ENCODE measurements at regions not wholly inside any gene's neighbourhood (a gene's known extent, or its start where the extent isn't known, plus 50 kb on each side); places are given as distances from the start of the nearest gene placed in this dataset.
A peak's percentile ranks its signal among the peaks of the same experiment; 100 is the strongest.

GRCh38 chr10:124204726-124205125, 111.3 kb upstream of the CHST15 start:
- Histone ChIP-seq H3K4me1 (no peaks in the 10 kb centered on the region), H3K36me3 (no peaks in the 10 kb centered on the region), H3K4me3 (no peak overlapping the region), H3K27ac (no peak overlapping the region), H3K27me3 (no peaks in the 10 kb centered on the region), H3K9me3 (no peaks in the 10 kb centered on the region)
- DNase-seq, result no peak
- TF ChIP-seq CTCF (IDR thresholded peaks at IDR 0.05), result no peak
- no peak for TF ChIP-seq POLR2A (IDR thresholded peaks at IDR 0.05)

- Histone ChIP-seq H3K4me3 (no peak overlapping the region), H3K36me3 (no peaks in the 10 kb centered on the region), H3K4me1 (no peaks in the 10 kb centered on the region), H3K27ac (no peak overlapping the region), H3K9me3 (no peaks in the 10 kb centered on the region), H3K27me3 (no peaks in the 10 kb centered on the region)
- no peak for DNase-seq
- TF ChIP-seq CTCF (IDR thresholded peaks at IDR 0.05) (no peak), POLR2A (IDR thresholded peaks at IDR 0.05) (no peak)
Observed at GRCh38 chr10:124200011-124200410, 106.6 kb upstream of the CHST15 start.

- Histone ChIP-seq H3K27ac (no peak overlapping the region), H3K4me1 (no peaks in the 10 kb centered on the region), H3K36me3 (no peaks in the 10 kb centered on the region), H3K27me3 (no peaks in the 10 kb centered on the region), H3K4me3 (no peak overlapping the region), H3K9me3 (no peaks in the 10 kb centered on the region)
- no peak for DNase-seq
- no peak for TF ChIP-seq POLR2A (IDR thresholded peaks at IDR 0.05)
- TF ChIP-seq CTCF (IDR thresholded peaks at IDR 0.05), result no peak
Observed at GRCh38 chr10:124198871-124199270, 105.5 kb upstream of the CHST15 start.

GRCh38 chr10:124198125-124198501, 104.7 kb upstream of the CHST15 start:
- H3K27me3 ChIP-seq, result no peaks in the 10 kb centered on the region
- no peaks in the 10 kb centered on the region for H3K9me3 ChIP-seq
- DNase-seq, result no peak
- TF ChIP-seq POLR2A (IDR thresholded peaks at IDR 0.05) (no peak), CTCF (IDR thresholded peaks at IDR 0.05) (no peak)
- H3K36me3 ChIP-seq, result no peaks in the 10 kb centered on the region
- H3K4me1 ChIP-seq, result no peaks in the 10 kb centered on the region
- no peak overlapping the region for H3K4me3 ChIP-seq
- H3K27ac ChIP-seq, result peak overlapping the region in 1 of 4 donors; percentile 33

GRCh38 chr10:124197371-124198124, 104.2 kb upstream of the CHST15 start:
- H3K27ac ChIP-seq, result peak overlapping the region in 2 of 4 donors; percentile 25 to 33
- TF ChIP-seq CTCF (IDR thresholded peaks at IDR 0.05), result no peak
- no peak for TF ChIP-seq POLR2A (IDR thresholded peaks at IDR 0.05)
- DNase-seq, result no peak
- H3K4me3 ChIP-seq, result no peak overlapping the region
- H3K9me3 ChIP-seq, result no peaks in the 10 kb centered on the region
- H3K36me3 ChIP-seq, result no peaks in the 10 kb centered on the region
- no peaks in the 10 kb centered on the region for H3K4me1 ChIP-seq
- H3K27me3 ChIP-seq, result no peaks in the 10 kb centered on the region

Measured in Peyer's patch (tissue), 4 donors.